Left lung (tissue), 4 donors: ENCODE measurements at regions not wholly inside any gene's neighbourhood (a gene's known extent, or its start where the extent isn't known, plus 50 kb on each side); places are given as distances from the start of the nearest gene placed in this dataset.

Experiments used
- ATAC-seq: fragments of 200-7000 bp; cut with Tn5 transposase; one replicate; pipeline ENCODE4 v1.9.1; 2020; ENCODE audit warnings: moderate library complexity
- DNase-seq, 4 donors: peaks; one replicate each; pipeline ENCODE4 v3.0.0-alpha.2; 2013 to 2020
- H3K27ac ChIP-seq, 2 donors: fragments of 200-600 bp; sonication (generic) in 1 of 2; one replicate each; pipeline versions ENCODE4 v1.5.0 to v1.8.0; 2020 to 2021
- H3K27me3 ChIP-seq, 2 donors: fragments of 200-600 bp; sonication (generic) in 1 of 2; one replicate each; pipeline versions ENCODE4 v1.5.0 to v1.8.0; 2020 to 2021
- H3K36me3 ChIP-seq, 2 donors: fragments of 200-600 bp; sonication (generic) in 1 of 2; one replicate each; pipeline versions ENCODE4 v1.5.0 to v1.8.0; 2020 to 2021
- H3K4me1 ChIP-seq, 2 donors: fragments of 200-600 bp; one replicate each; pipeline ENCODE4 v1.8.0; 2021
- H3K4me3 ChIP-seq, 2 donors: fragments of 200-600 bp; sonication (generic) in 1 of 2; one replicate each; pipeline versions ENCODE4 v1.5.0 to v1.8.0; 2020 to 2021; ENCODE audit warnings: mild to moderate bottlenecking in 1 of 2
- H3K9me3 ChIP-seq, 2 donors: fragments of 200-600 bp; sonication (generic) in 1 of 2; one replicate each; pipeline versions ENCODE4 v1.5.0 to v1.8.0; 2020 to 2021
- CTCF ChIP-seq, 2 donors: fragments of 200-600 bp; sonication (generic) in 1 of 2; IDR thresholded peaks; one replicate each; pipeline versions ENCODE4 v1.5.0 to v1.8.0; 2021; ENCODE audit warnings: antibody characterized with exemption in 2 of 2
- intact Hi-C, 2 donors: fragments of 100-400 bp; cut with DNase I; formaldehyde crosslinking; loops; one replicate each; pipeline versions ENCODE4 v1.11.2 to v1.14.2; 2022
- donor health status: DM: no; HTN: yes; CAD: no.
- donor health status: DM: no; HTN: no; CAD: no.

- intact Hi-C loops = no loop called here
- no peaks in the 10 kb centered on the region for H3K27me3 ChIP-seq
- no peaks in the 10 kb centered on the region for H3K9me3 ChIP-seq
- TF ChIP-seq CTCF (IDR thresholded peaks at IDR 0.05) = no peak
- H3K4me1 ChIP-seq = no peaks in the 10 kb centered on the region
- H3K36me3 ChIP-seq = no peaks in the 10 kb centered on the region
- DNase-seq (no peak), ATAC-seq (no peak)
- no peak overlapping the region for H3K4me3 ChIP-seq
- H3K27ac ChIP-seq = no peak overlapping the region
Observed at GRCh38 chrY:7262531-7262930, 351.0 kb upstream of the AMELY start.

- no peak overlapping the region for H3K27ac ChIP-seq
- H3K9me3 ChIP-seq = no peaks in the 10 kb centered on the region
- no peaks in the 10 kb centered on the region for H3K27me3 ChIP-seq
- H3K4me3 ChIP-seq = no peak overlapping the region
- no peaks in the 10 kb centered on the region for H3K36me3 ChIP-seq
- DNase-seq = no peak
- intact Hi-C loops = no loop called here
- no peaks in the 10 kb centered on the region for H3K4me1 ChIP-seq
- ATAC-seq = no peak
- no peak for TF ChIP-seq CTCF (IDR thresholded peaks at IDR 0.05)
Observed at GRCh38 chrY:7261254-7261653, 349.7 kb upstream of the AMELY start.

- intact Hi-C loops = no loop called here
- Histone ChIP-seq H3K27ac (no peak overlapping the region), H3K36me3 (no peaks in the 10 kb centered on the region), H3K27me3 (no peaks in the 10 kb centered on the region), H3K9me3 (no peaks in the 10 kb centered on the region), H3K4me3 (no peak overlapping the region), H3K4me1 (no peaks in the 10 kb centered on the region)
- no peak for TF ChIP-seq CTCF (IDR thresholded peaks at IDR 0.05)
- no peak for ATAC-seq
- no peak for DNase-seq
Observed at GRCh38 chrY:7240101-7240500, 328.5 kb upstream of the AMELY start.

- Histone ChIP-seq H3K4me1 (no peaks in the 10 kb centered on the region), H3K4me3 (no peak overlapping the region), H3K36me3 (no peaks in the 10 kb centered on the region), H3K27me3 (no peaks in the 10 kb centered on the region), H3K27ac (no peak overlapping the region), H3K9me3 (no peaks in the 10 kb centered on the region)
- intact Hi-C loops = no loop called here
- DNase-seq = no peak
- no peak for ATAC-seq
- TF ChIP-seq CTCF (IDR thresholded peaks at IDR 0.05) = no peak
Observed at GRCh38 chrY:7211971-7212370, 300.4 kb upstream of the AMELY start.

GRCh38 chrY:7204456-7204855, 292.9 kb upstream of the AMELY start:
- Histone ChIP-seq H3K4me1 (no peaks in the 10 kb centered on the region), H3K4me3 (no peak overlapping the region), H3K27me3 (no peaks in the 10 kb centered on the region), H3K27ac (no peak overlapping the region), H3K9me3 (no peaks in the 10 kb centered on the region), H3K36me3 (no peaks in the 10 kb centered on the region)
- no peak for ATAC-seq
- intact Hi-C loops = no loop called here
- DNase-seq = no peak
- TF ChIP-seq CTCF (IDR thresholded peaks at IDR 0.05) = no peak
